ENCODE measurements at regions not wholly inside any gene's neighbourhood (a gene's known extent, or its start where the extent isn't known, plus 50 kb on each side); places are given as distances from the start of the nearest gene placed in this dataset.

- TF ChIP-seq FOS (IDR thresholded peaks at IDR 0.05; ENCODE audit: borderline replicate concordance, insufficient read depth, low read length), result no peak
- TF ChIP-seq MYC (IDR thresholded peaks at IDR 0.05; ENCODE audit: low read depth, low read length), result no peak
- no peak for TF ChIP-seq CTCF (IDR thresholded peaks at IDR 0.05; ENCODE audit: extremely low read depth in 1 of 2, insufficient read depth in 1 of 2, low read depth in 1 of 2, low read length in 2 of 2)
- TF ChIP-seq MAX (IDR thresholded peaks at IDR 0.05; ENCODE audit: insufficient read depth, insufficient read length), result no peak
- no peak for TF ChIP-seq POLR2AphosphoS5 (IDR thresholded peaks at IDR 0.05; ENCODE audit: insufficient read depth, low read depth, low read length)
- no peak for TF ChIP-seq EZH2 (IDR thresholded peaks at IDR 0.05; ENCODE audit: borderline replicate concordance, low read depth, low read length, severe bottlenecking)
- TF ChIP-seq JUN (IDR thresholded peaks at IDR 0.05; ENCODE audit: borderline replicate concordance, insufficient read depth, insufficient read length, low read depth), result no peak
- TF ChIP-seq GATA2 (IDR thresholded peaks at IDR 0.05; ENCODE audit: insufficient read depth, insufficient read length, low read depth, low read length), result no peak
- TF ChIP-seq POLR2A (IDR thresholded peaks at IDR 0.05; ENCODE audit: low read depth, low read length), result no peak
Measured at GRCh38 chr13:57063007-57063406, 77.7 kb upstream of the PRR20A start.
